GM21526 (cell line): ENCODE measurements at regions not wholly inside any gene's neighbourhood (a gene's known extent, or its start where the extent isn't known, plus 50 kb on each side); places are given as distances from the start of the nearest gene placed in this dataset.
"Not testable (repeated sequence)": the region's sequence is repeated elsewhere in the genome, so short reads cannot be mapped to it uniquely, and the experiment has no call there.

Experiments used
- ATAC-seq: cut with Tn5 transposase; IDR thresholded peaks from one replicate; pipeline ENCODE4 v1.9.1; 2021; ENCODE audit warnings: moderate library complexity; ENCODE audit not compliant: unreplicated experiment, low FRiP score

- ATAC-seq, result not testable (repeated sequence)
Measured at GRCh38 chr5:121064241-121064640, 600.1 kb downstream of the PRR16 start.

GRCh38 chr5:121086671-121087070 is 622.6 kb downstream of the PRR16 start:
- ATAC-seq, result no peak

- no peak for ATAC-seq
Measured at GRCh38 chr5:121087560-121087959, 623.5 kb downstream of the PRR16 start.

DNA sequence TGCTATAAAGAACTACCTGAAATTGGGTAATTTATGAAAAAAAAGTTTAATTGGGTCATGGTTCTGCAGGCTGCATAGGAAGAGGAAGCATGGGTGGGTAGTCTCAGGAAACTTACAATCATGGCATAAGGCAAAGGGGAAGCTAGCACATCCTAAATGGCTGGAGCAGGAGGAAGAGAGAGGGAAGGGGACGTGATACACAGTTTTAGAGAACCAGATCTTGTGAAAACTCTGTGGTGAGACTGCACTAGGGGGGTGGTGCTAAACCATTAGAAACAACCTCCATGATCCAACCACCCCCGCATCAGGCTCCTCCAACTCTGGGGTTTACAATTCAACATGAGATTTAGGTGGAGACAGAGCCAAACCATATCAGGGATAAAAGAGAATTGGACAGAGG is 624.2 kb downstream of the PRR16 start:
- no peak for ATAC-seq

- ATAC-seq, result no peak
Measured at GRCh38 chr5:121090822-121091221, 626.7 kb downstream of the PRR16 start.

DNA sequence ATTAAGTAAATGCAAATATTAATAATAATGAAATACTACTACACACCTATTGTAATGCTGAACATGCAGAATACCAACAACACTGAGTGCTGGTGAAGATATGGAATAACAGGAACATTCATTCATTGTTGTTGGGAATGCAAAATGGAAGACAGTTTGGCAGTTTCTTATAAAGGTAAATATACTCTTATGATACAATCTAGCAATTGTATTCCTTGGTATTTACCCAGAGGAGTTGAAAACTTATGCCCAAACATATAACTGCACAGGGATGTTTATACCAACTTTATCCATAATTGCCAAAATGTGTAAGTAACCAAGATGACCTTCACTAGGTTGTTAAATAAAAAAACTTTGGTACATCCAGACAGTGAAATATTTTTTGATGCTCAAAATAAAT is 636.8 kb downstream of the PRR16 start:
- ATAC-seq, result no peak

DNA sequence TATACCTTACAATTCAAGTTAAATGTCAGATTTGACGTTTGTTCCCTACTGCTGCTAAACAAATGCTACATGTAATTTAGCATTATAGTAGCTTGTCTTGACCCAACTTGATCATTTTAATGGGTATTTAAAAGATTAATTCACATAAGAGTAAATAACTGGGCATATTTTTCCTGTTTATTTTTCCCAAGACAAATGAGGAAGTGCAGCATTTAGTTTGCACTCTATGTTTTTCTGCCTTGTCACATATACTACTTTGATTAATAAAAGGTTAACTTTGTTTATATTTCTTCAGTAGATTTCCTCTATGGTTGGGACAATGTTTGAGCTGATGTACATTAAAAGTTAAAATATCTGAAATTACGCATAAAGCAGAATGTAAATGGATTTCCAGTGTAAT is 641.8 kb downstream of the PRR16 start:
- no peak for ATAC-seq

- ATAC-seq, result not testable (repeated sequence)
Measured at GRCh38 chr5:121106721-121107690, 642.9 kb downstream of the PRR16 start.

GRCh38 chr5:121108725-121109124 is 644.6 kb downstream of the PRR16 start:
- ATAC-seq, result no peak

- no peak for ATAC-seq
Measured at GRCh38 chr5:121109817-121110216, 645.7 kb downstream of the PRR16 start.

GRCh38 chr5:121121786-121122185 is 657.7 kb downstream of the PRR16 start:
- no peak for ATAC-seq

- no peak for ATAC-seq
Measured at GRCh38 chr5:121138495-121138907, 674.4 kb downstream of the PRR16 start.

DNA sequence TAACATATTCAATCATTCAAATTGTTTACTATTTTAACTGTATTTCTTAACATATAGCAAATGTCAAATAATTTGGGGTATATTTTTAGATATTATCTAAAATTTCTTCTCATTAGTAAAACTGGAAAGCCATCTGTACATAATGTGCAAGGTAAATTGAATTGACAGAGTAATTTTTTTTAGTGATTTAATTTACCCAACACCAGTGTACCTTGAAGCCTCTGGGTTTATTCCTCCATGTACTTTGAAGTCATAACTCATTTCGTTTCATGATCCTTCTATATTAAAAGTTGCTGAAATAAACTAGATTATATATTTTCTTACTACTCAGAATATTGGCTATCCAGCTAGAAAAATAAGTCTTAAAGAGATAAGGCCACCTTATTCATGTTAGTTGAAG is 674.9 kb downstream of the PRR16 start:
- no peak for ATAC-seq

- ATAC-seq, result no peak
Measured at GRCh38 chr5:121144764-121145163, 680.7 kb downstream of the PRR16 start.

GRCh38 chr5:121151534-121151933 is 687.4 kb downstream of the PRR16 start:
- ATAC-seq, result no peak

GRCh38 chr5:121152411-121152810 is 688.3 kb downstream of the PRR16 start:
- no peak for ATAC-seq

DNA sequence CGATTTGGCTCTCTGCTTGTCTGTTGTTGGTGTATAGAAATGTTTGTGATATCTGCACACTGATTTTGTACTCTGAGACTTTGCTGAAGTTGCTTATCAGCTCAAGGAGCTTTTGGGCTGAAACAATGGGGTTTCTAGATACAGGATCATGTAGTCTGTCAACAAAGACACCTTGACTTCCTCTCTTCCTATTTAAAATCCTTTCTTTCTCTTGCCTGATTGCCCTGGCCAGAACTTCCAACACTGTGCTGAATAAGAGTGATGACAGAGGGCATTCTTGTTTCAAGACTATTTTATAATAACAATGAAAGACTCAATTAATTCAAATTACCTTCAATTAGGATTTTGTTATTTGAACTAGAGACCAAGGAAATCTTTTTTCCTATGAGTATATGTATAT is 692.5 kb downstream of the PRR16 start:
- no peak for ATAC-seq

DNA sequence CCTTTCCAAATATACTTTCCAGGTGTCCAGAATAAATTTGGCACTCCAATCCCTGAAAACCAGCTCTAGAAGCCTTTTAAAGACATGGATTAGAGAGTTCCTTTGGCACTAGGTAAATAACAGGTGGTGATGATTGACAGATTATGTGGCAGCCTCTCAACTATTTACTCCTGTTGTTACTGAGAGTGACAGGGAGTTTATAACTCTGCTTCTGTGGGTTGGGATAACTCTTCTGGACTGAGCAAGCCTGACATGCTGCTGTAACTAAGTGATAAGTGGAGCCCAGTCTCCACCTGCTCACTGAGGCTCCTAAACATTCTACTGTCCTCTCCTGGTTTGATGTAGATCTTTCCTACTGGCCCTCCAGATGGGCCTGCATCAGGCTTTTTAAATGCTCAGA is 693.2 kb upstream of the FTMT start:
- ATAC-seq, result no peak

GRCh38 chr5:121160591-121160990 is 691.1 kb upstream of the FTMT start:
- ATAC-seq, result no peak

DNA sequence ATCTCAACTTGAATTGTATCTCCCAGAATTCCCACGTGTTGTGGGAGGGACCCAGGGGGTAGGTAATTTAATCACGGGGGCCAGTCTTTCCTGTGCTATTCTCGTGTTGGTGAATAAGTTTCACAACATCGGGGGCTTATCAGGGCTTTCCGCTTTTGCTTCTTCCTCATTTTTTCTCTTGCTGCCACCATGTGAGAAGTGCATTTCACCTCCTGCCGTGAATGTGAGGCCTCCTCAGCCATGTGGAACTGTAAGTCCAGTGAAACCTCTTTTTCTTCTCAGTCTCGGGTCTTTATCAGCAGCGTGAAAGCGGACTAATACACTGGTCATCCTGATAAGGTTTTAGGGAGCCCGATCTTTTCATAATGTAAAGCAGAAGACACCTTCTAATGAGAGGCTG is 687.0 kb upstream of the FTMT start:
- no peak for ATAC-seq

- ATAC-seq, result no peak
Measured at GRCh38 chr5:121171361-121171760, 680.3 kb upstream of the FTMT start.

DNA sequence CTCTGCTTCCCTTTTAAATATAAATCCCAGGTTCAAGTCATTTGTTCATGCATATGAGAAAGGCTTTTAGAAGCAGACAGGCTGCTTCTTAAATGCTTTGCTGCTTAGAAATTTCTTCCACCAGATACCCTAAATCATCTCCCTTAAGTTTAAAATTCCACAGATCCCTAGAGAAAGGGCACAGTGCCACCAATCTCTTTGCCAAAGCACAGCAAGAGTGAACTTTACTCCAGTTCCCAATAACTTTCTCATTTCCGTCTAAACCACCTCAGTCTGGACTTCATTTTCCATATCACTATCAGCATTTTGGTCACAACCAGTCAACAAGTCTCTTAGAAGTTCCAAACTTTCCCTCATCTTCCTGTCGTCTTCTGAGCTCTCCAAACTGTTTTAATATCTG is 679.8 kb upstream of the FTMT start:
- ATAC-seq, result no peak
